Brain microvascular endothelial cell (primary cell): ENCODE measurements at regions not wholly inside any gene's neighbourhood (a gene's known extent, or its start where the extent isn't known, plus 50 kb on each side); places are given as distances from the start of the nearest gene placed in this dataset.

Source experiments
- DNase-seq: peaks from one replicate; pipeline ENCODE4 v3.0.0-alpha.2; 2020
- H3K27ac ChIP-seq: fragments of 250-450 bp; sonication (Bioruptor Pico); 2 replicates; pipeline ENCODE4 v1.5.1; 2020; ENCODE audit warnings: mild to moderate bottlenecking, moderate library complexity
- H3K27me3 ChIP-seq: fragments of 250-450 bp; sonication (Bioruptor Pico); replicated peaks from 2 replicates; pipeline ENCODE4 v1.5.1; 2020; ENCODE audit warnings: mild to moderate bottlenecking
- H3K36me3 ChIP-seq: fragments of 250-450 bp; sonication (Bioruptor Pico); replicated peaks from 2 replicates; pipeline ENCODE4 v1.5.1; 2020; ENCODE audit warnings: mild to moderate bottlenecking
- H3K4me3 ChIP-seq: 2 replicates; pipeline ENCODE4 v1.5.1; 2011; ENCODE audit warnings: low read depth, mild to moderate bottlenecking, control low read depth, low read length, moderate library complexity
- CTCF ChIP-seq: IDR thresholded peaks from 2 replicates; pipeline ENCODE4 v1.5.1; 2011; ENCODE audit warnings: low read depth, mild to moderate bottlenecking, moderate library complexity, low read length, control low read depth, inconsistent platforms; ENCODE audit errors: missing control alignments
- in situ Hi-C: cut with HindIII; loops from 2 replicates; pipeline ENCODE4 v1.10.0; 2017; ENCODE audit warnings: low sequenced_read_pairs, low pct_ligation_motif_present

GRCh38 chr21:35346697-35347096 is 297.6 kb upstream of the RUNX1 start:
- Histone ChIP-seq H3K36me3 (no peaks in the 10 kb centered on the region), H3K4me3 (no peak overlapping the region), H3K27me3 (no peaks in the 10 kb centered on the region), H3K27ac (no peak overlapping the region)
- in situ Hi-C loops = no loop called here
- no peak for TF ChIP-seq CTCF
- no peak for DNase-seq

- Histone ChIP-seq H3K36me3 (no peaks in the 10 kb centered on the region), H3K27ac (no peak overlapping the region), H3K4me3 (no peak overlapping the region), H3K27me3 (no peaks in the 10 kb centered on the region)
- TF ChIP-seq CTCF = no peak
- DNase-seq = no peak
- in situ Hi-C loops = no loop called here
Observed at GRCh38 chr21:35345954-35346353, 296.9 kb upstream of the RUNX1 start.

- H3K4me3 ChIP-seq = no peak overlapping the region
- in situ Hi-C loops = no loop called here
- no peak for TF ChIP-seq CTCF
- no peak for DNase-seq
- H3K36me3 ChIP-seq = no peaks in the 10 kb centered on the region
- no peak overlapping the region for H3K27ac ChIP-seq
- H3K27me3 ChIP-seq = no peaks in the 10 kb centered on the region
Observed at GRCh38 chr21:35344582-35344981, 295.5 kb upstream of the RUNX1 start.

DNA sequence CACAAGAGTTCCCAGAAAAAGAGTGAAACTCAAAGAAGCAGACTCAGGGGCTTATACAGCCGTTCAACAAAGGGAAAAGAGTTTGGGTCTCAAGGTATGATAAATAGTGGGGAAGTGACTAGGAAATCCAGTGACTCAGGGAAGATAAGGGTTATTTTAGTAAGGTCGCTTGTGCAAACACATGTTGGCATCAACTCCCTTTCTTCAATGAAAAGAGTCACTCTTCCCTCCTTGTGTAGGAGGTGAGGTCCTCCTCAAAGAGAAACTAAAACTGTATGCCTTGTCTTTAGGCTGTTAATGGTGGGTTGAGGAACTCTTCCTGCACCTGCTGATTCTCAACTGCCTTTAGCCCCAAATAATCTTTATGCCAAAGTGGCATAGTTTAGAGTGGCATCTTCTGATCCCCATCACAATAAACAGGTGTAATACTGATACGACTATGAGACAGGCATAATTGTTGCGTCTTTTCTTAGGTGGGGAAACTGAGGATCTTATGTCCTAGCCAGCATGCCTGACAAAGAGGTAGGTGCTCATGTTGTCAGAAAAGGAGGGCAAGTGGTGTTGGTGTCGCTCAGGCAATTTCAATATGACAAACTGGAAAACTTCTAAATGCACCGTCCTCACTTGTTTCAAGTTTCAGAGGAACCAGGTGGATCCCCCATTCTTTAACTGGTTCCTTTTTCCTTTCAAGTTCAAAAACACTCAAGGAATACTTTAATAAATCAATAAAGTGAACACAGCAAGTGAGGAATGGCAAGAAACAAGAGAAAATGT is 294.1 kb upstream of the RUNX1 start:
- H3K27me3 ChIP-seq = no peaks in the 10 kb centered on the region
- no peak for DNase-seq
- in situ Hi-C loops = no loop called here
- no peak overlapping the region for H3K27ac ChIP-seq
- H3K4me3 ChIP-seq = no peak overlapping the region
- H3K36me3 ChIP-seq = no peaks in the 10 kb centered on the region
- TF ChIP-seq CTCF = no peak

DNA sequence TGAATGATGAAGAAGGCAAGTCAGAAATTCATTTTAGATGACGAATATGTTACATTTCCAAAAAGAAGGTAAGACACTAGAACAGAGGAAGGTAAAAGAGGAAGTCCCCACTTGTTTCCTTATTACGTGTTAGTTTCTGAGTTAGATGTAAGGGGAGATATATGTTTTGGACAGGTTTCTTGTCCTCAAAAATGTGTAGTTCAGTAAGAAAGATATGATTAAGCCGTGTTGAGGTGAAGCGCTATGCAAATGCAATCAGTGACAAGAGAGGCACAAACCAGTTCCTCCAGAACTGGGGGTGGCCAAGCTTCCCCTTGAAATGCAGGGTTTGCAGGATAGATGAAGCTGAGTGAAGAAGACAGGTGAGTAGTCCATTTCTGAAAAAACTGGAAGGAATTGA is 293.3 kb upstream of the RUNX1 start:
- H3K27me3 ChIP-seq = no peaks in the 10 kb centered on the region
- in situ Hi-C loops = no loop called here
- no peaks in the 10 kb centered on the region for H3K36me3 ChIP-seq
- H3K27ac ChIP-seq = no peak overlapping the region
- no peak overlapping the region for H3K4me3 ChIP-seq
- DNase-seq = no peak
- no peak for TF ChIP-seq CTCF

DNA sequence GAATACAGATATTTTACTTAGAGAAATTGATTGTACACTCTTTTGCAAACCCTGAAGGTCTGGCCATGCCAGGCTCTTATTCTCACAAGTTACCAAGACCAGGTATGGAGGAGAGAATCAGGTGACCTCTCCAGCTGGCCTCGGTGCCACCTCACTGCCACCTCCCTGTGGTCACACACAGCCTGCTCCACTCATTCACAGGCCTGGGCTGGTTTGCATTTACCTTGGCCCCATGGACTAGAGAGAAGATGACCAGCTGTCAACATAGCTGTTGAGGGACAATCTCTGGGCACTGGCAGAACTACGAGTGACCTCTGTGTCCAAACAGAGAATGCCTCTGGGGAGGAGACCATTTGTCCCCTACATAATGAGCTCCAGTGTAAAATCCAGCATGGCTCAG is 291.2 kb upstream of the RUNX1 start:
- Histone ChIP-seq H3K27ac (no peak overlapping the region), H3K27me3 (no peaks in the 10 kb centered on the region), H3K4me3 (no peak overlapping the region), H3K36me3 (no peaks in the 10 kb centered on the region)
- TF ChIP-seq CTCF = no peak
- in situ Hi-C loops = no loop called here
- no peak for DNase-seq
